Upper lobe of right lung (tissue), 1 donor: ENCODE measurements at regions not wholly inside any gene's neighbourhood (a gene's known extent, or its start where the extent isn't known, plus 50 kb on each side); places are given as distances from the start of the nearest gene placed in this dataset.

Experiments used
- ATAC-seq: fragments of 200-7000 bp; cut with Tn5 transposase; one replicate; pipeline ENCODE4 v1.9.1; 2020; ENCODE audit warnings: mild to moderate bottlenecking, moderate library complexity
- DNase-seq: peaks from one replicate; pipeline ENCODE4 v3.0.0-alpha.2; 2020
- H3K27ac ChIP-seq: fragments of 200-600 bp; one replicate; pipeline ENCODE4 v1.8.0; 2022
- H3K27me3 ChIP-seq: fragments of 200-600 bp; one replicate; pipeline ENCODE4 v1.8.0; 2022; ENCODE audit warnings: mild to moderate bottlenecking
- H3K36me3 ChIP-seq: fragments of 200-600 bp; one replicate; pipeline ENCODE4 v1.8.0; 2022
- H3K4me1 ChIP-seq: fragments of 200-600 bp; one replicate; pipeline ENCODE4 v1.8.0; 2022
- H3K4me3 ChIP-seq: fragments of 200-600 bp; one replicate; pipeline ENCODE4 v1.8.0; 2022; ENCODE audit warnings: mild to moderate bottlenecking
- H3K9me3 ChIP-seq: fragments of 200-600 bp; one replicate; pipeline ENCODE4 v1.8.0; 2022
- CTCF ChIP-seq: fragments of 200-600 bp; IDR thresholded peaks from one replicate; pipeline ENCODE4 v1.8.0; 2022; ENCODE audit warnings: antibody characterized with exemption
- intact Hi-C: fragments of 100-400 bp; cut with DNase I; formaldehyde crosslinking; loops from one replicate; pipeline ENCODE4 v1.11.0; 2022
- donor health status: DM: no; HTN: yes; CAD: no; lungs with severe emphysema.

DNA sequence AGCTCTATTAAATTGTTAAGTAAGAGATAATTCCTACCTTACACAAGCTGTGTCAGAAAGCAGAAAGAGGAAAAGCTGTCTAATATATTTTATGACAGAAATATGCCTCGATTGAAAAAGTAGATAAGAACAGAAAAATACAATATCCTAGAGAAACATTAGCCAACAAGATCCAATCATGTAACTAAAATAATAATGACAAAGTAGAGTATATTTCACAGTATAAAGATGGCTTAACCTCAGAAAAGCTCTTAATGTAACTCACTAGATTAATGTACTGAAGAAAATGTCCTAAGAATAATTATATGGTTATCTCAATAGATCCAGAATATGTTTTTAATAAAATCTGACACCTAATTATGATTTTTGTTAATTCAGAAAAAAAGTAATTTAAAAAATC lies 89.8 kb upstream of the HABP2 start:
- ATAC-seq (no peak), DNase-seq (no peak)
- Histone ChIP-seq H3K27me3 (no peaks in the 10 kb centered on the region), H3K36me3 (no peaks in the 10 kb centered on the region), H3K27ac (no peak overlapping the region), H3K4me3 (no peak overlapping the region), H3K9me3 (no peaks in the 10 kb centered on the region), H3K4me1 (no peaks in the 10 kb centered on the region)
- no peak for TF ChIP-seq CTCF
- intact Hi-C loops: no loop called here

DNA sequence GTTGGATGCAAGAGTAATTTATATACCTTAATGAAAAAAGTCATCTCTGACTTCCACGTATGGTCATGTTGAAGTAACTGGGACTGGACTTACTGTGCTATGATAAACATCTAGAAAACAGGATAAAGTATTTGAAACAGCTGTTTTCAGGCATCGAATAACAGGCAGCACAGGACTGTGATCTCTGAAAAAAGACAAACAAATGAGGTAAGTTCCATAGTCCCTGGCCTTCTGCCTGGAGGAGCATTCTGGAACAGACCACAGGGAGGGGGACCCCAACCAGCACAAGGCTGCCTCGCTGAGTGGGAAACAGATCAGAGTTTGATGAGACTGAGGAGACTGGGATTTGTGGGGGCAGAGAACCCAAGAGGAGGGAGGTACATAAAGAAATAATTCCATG lies 89.1 kb upstream of the HABP2 start:
- H3K9me3 ChIP-seq: no peaks in the 10 kb centered on the region
- H3K27ac ChIP-seq: no peak overlapping the region
- no peaks in the 10 kb centered on the region for H3K27me3 ChIP-seq
- H3K4me3 ChIP-seq: no peak overlapping the region
- no peaks in the 10 kb centered on the region for H3K36me3 ChIP-seq
- no peaks in the 10 kb centered on the region for H3K4me1 ChIP-seq
- ATAC-seq (no peak), DNase-seq (no peak)
- TF ChIP-seq CTCF: no peak
- intact Hi-C loops: no loop called here

DNA sequence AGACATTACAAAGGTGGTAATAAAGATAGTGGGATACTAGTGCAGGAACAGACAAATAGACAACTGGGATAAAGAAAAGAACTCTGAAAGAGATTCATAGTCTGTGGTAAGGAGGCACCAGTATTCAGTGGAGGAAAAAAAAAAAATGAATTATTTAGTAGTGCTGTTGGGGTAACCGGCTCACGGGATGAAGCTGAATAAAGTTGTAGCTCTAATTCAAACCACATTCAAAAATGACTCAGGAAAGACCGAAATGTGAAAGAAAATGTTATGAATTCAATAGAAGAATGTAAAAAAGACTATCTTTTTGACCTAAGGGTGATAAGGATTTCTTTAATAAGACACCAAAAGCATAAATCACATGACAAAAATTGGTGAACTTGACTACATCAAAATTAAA lies 83.1 kb upstream of the HABP2 start:
- DNase-seq (no peak), ATAC-seq (no peak)
- intact Hi-C loops: no loop called here
- no peak for TF ChIP-seq CTCF
- H3K27ac ChIP-seq: no peak overlapping the region
- no peaks in the 10 kb centered on the region for H3K9me3 ChIP-seq
- no peaks in the 10 kb centered on the region for H3K36me3 ChIP-seq
- H3K4me3 ChIP-seq: no peak overlapping the region
- H3K27me3 ChIP-seq: no peaks in the 10 kb centered on the region
- peaks cover 10% of the 10 kb centered on the region for H3K4me1 ChIP-seq

GRCh38 chr10:113470372-113471240 lies 82.2 kb upstream of the HABP2 start:
- no peak for ATAC-seq
- Histone ChIP-seq H3K27ac (no peak overlapping the region), H3K9me3 (no peaks in the 10 kb centered on the region), H3K27me3 (no peaks in the 10 kb centered on the region), H3K4me3 (no peak overlapping the region), H3K36me3 (no peaks in the 10 kb centered on the region), H3K4me1 (peaks cover 18% of the 10 kb centered on the region)
- no peak for DNase-seq
- intact Hi-C loops: no loop called here
- TF ChIP-seq CTCF: no peak

GRCh38 chr10:113471241-113471996 lies 81.4 kb upstream of the HABP2 start:
- Histone ChIP-seq H3K27ac (no peak overlapping the region), H3K4me3 (no peak overlapping the region), H3K27me3 (no peaks in the 10 kb centered on the region), H3K36me3 (no peaks in the 10 kb centered on the region), H3K4me1 (peaks cover 26% of the 10 kb centered on the region), H3K9me3 (no peaks in the 10 kb centered on the region)
- DNase-seq: no peak
- intact Hi-C loops: no loop called here
- ATAC-seq: no peak
- no peak for TF ChIP-seq CTCF
